SK-N-SH treated with all-trans-retinoic acid at 6 μM for 48 hours (cell line): ENCODE measurements at regions not wholly inside any gene's neighbourhood (a gene's known extent, or its start where the extent isn't known, plus 50 kb on each side); places are given as distances from the start of the nearest gene placed in this dataset.

ENCODE experiments used
- ATAC-seq: fragments of 200-7000 bp; cut with Tn5 transposase; 3 replicates; pipeline ENCODE4 v1.9.1; 2020; ENCODE audit warnings: mild to moderate bottlenecking, moderate library complexity
- ARNTL ChIP-seq: fragments of 450-650 bp; formaldehyde crosslinking; IDR thresholded peaks from 2 replicates; pipeline ENCODE4 v1.5.0; 2020; ENCODE audit warnings: low read depth, mild to moderate bottlenecking, moderate library complexity, borderline replicate concordance
- BACH2 ChIP-seq: fragments of 250-450 bp; sonication (Bioruptor Pico); IDR thresholded peaks from 2 replicates; pipeline ENCODE4 v1.9.0; 2021; ENCODE audit warnings: mild to moderate bottlenecking, borderline replicate concordance
- CREB5 ChIP-seq: fragments of 250-450 bp; sonication (Bioruptor Pico); IDR thresholded peaks from 2 replicates; pipeline ENCODE4 v1.5.1; 2020; ENCODE audit warnings: low read depth, mild to moderate bottlenecking, moderate library complexity
- CSDC2 ChIP-seq: fragments of 250-450 bp; sonication (Bioruptor Pico); IDR thresholded peaks from 2 replicates; pipeline ENCODE4 v1.5.0; 2020; ENCODE audit warnings: mild to moderate bottlenecking, moderate library complexity
- ESRRG ChIP-seq: fragments of 250-450 bp; sonication (Bioruptor Pico); IDR thresholded peaks from 2 replicates; pipeline ENCODE4 v1.6.1; 2021; ENCODE audit warnings: mild to moderate bottlenecking
- GLIS3 ChIP-seq: fragments of 250-450 bp; sonication (Bioruptor Pico); IDR thresholded peaks from 2 replicates; pipeline ENCODE4 v1.5.0; 2020; ENCODE audit warnings: mild to moderate bottlenecking, moderate library complexity
- ISL1 ChIP-seq: fragments of 250-450 bp; sonication (Bioruptor Pico); IDR thresholded peaks from 2 replicates; pipeline ENCODE4 v2.1.2; 2022; ENCODE audit warnings: mild to moderate bottlenecking, moderate library complexity
- OSR1 ChIP-seq: fragments of 250-450 bp; sonication (Bioruptor Pico); IDR thresholded peaks from 2 replicates; pipeline ENCODE4 v1.8.0; 2022; ENCODE audit warnings: moderate library complexity, mild to moderate bottlenecking, inconsistent platforms
- PPARA ChIP-seq: fragments of 250-450 bp; sonication (Bioruptor Pico); IDR thresholded peaks from 2 replicates; pipeline ENCODE4 v1.5.0; 2020; ENCODE audit warnings: mild to moderate bottlenecking, borderline replicate concordance
- SNAI2 ChIP-seq: fragments of 250-450 bp; sonication (Bioruptor Pico); IDR thresholded peaks from 2 replicates; pipeline ENCODE4 v1.5.0; 2020; ENCODE audit warnings: mild to moderate bottlenecking, moderate library complexity
- TCF4 ChIP-seq: fragments of 250-450 bp; sonication (Bioruptor Pico); IDR thresholded peaks from 2 replicates; pipeline ENCODE4 v1.8.0; 2021; ENCODE audit warnings: mild to moderate bottlenecking, moderate library complexity, borderline replicate concordance
- TOX ChIP-seq: fragments of 250-450 bp; sonication (Bioruptor Pico); IDR thresholded peaks from 2 replicates; pipeline ENCODE4 v1.8.0; 2021; ENCODE audit warnings: mild to moderate bottlenecking, moderate library complexity, borderline replicate concordance
- ZC3H10 ChIP-seq: fragments of 250-450 bp; sonication (Bioruptor Pico); IDR thresholded peaks from 2 replicates; pipeline ENCODE4 v1.5.1; 2021; ENCODE audit warnings: mild to moderate bottlenecking, moderate library complexity
- ZFP30 ChIP-seq: fragments of 450-650 bp; formaldehyde crosslinking; IDR thresholded peaks from 2 replicates; pipeline ENCODE4 v1.5.0; 2022; ENCODE audit warnings: mild to moderate bottlenecking, moderate library complexity
- ZNF565 ChIP-seq: fragments of 450-650 bp; formaldehyde crosslinking; conservative IDR thresholded peaks from 2 replicates; pipeline ENCODE4 v1.5.0; 2020; ENCODE audit warnings: low read depth, mild to moderate bottlenecking, moderate library complexity
- ZNF70 ChIP-seq: fragments of 450-650 bp; formaldehyde crosslinking; IDR thresholded peaks from 2 replicates; pipeline ENCODE4 v1.5.0; 2020; ENCODE audit warnings: mild to moderate bottlenecking, moderate library complexity
- ZNF8 ChIP-seq: fragments of 450-650 bp; formaldehyde crosslinking; IDR thresholded peaks from 2 replicates; pipeline ENCODE4 v1.5.0; 2020; ENCODE audit warnings: mild to moderate bottlenecking, moderate library complexity
- TF ChIP-seq, protein P1 (sequence below): fragments of 250-450 bp; sonication (Bioruptor Pico); IDR thresholded peaks from 2 replicates; pipeline ENCODE4 v1.5.0; 2020; ENCODE audit warnings: mild to moderate bottlenecking, moderate library complexity
- TF ChIP-seq, protein P2 (sequence below): fragments of 250-450 bp; sonication (Bioruptor Pico); IDR thresholded peaks from 2 replicates; pipeline ENCODE4 v1.5.1; 2021; ENCODE audit warnings: mild to moderate bottlenecking, moderate library complexity
- TF ChIP-seq, protein P3 (sequence below): fragments of 250-450 bp; sonication (Bioruptor Pico); IDR thresholded peaks from 2 replicates; pipeline ENCODE4 v1.8.0; 2020; ENCODE audit warnings: mild to moderate bottlenecking, moderate library complexity, borderline replicate concordance

- TF ChIP-seq ARNTL (CRISPR knock-in tag) (no peak), ZC3H10 (CRISPR knock-in tag) (no peak), ZNF70 (CRISPR knock-in tag) (no peak), PPARA (no peak), OSR1 (CRISPR knock-in tag) (no peak), SNAI2 (CRISPR knock-in tag) (no peak), CSDC2 (CRISPR knock-in tag) (no peak), ESRRG (no peak), GLIS3 (no peak), ISL1 (no peak), ZNF565 (CRISPR knock-in tag) (no peak), ZFP30 (CRISPR knock-in tag) (no peak), BACH2 (CRISPR knock-in tag) (no peak), CREB5 (no peak), TOX (CRISPR knock-in tag) (no peak), TCF4 (CRISPR knock-in tag) (no peak)
- TF ChIP-seq, protein P1, sequence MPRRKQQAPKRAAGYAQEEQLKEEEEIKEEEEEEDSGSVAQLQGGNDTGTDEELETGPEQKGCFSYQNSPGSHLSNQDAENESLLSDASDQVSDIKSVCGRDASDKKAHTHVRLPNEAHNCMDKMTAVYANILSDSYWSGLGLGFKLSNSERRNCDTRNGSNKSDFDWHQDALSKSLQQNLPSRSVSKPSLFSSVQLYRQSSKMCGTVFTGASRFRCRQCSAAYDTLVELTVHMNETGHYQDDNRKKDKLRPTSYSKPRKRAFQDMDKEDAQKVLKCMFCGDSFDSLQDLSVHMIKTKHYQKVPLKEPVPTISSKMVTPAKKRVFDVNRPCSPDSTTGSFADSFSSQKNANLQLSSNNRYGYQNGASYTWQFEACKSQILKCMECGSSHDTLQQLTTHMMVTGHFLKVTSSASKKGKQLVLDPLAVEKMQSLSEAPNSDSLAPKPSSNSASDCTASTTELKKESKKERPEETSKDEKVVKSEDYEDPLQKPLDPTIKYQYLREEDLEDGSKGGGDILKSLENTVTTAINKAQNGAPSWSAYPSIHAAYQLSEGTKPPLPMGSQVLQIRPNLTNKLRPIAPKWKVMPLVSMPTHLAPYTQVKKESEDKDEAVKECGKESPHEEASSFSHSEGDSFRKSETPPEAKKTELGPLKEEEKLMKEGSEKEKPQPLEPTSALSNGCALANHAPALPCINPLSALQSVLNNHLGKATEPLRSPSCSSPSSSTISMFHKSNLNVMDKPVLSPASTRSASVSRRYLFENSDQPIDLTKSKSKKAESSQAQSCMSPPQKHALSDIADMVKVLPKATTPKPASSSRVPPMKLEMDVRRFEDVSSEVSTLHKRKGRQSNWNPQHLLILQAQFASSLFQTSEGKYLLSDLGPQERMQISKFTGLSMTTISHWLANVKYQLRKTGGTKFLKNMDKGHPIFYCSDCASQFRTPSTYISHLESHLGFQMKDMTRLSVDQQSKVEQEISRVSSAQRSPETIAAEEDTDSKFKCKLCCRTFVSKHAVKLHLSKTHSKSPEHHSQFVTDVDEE = no peak
- TF ChIP-seq, protein P2, sequence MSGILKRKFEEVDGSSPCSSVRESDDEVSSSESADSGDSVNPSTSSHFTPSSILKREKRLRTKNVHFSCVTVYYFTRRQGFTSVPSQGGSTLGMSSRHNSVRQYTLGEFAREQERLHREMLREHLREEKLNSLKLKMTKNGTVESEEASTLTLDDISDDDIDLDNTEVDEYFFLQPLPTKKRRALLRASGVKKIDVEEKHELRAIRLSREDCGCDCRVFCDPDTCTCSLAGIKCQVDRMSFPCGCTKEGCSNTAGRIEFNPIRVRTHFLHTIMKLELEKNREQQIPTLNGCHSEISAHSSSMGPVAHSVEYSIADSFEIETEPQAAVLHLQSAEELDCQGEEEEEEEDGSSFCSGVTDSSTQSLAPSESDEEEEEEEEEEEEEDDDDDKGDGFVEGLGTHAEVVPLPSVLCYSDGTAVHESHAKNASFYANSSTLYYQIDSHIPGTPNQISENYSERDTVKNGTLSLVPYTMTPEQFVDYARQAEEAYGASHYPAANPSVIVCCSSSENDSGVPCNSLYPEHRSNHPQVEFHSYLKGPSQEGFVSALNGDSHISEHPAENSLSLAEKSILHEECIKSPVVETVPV (CRISPR knock-in tag) = no peak
- TF ChIP-seq, protein P3, sequence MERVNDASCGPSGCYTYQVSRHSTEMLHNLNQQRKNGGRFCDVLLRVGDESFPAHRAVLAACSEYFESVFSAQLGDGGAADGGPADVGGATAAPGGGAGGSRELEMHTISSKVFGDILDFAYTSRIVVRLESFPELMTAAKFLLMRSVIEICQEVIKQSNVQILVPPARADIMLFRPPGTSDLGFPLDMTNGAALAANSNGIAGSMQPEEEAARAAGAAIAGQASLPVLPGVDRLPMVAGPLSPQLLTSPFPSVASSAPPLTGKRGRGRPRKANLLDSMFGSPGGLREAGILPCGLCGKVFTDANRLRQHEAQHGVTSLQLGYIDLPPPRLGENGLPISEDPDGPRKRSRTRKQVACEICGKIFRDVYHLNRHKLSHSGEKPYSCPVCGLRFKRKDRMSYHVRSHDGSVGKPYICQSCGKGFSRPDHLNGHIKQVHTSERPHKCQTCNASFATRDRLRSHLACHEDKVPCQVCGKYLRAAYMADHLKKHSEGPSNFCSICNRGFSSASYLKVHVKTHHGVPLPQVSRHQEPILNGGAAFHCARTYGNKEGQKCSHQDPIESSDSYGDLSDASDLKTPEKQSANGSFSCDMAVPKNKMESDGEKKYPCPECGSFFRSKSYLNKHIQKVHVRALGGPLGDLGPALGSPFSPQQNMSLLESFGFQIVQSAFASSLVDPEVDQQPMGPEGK (CRISPR knock-in tag) = no peak
- no peak for ATAC-seq
Observed at GRCh38 chr10:129223363-129223762, 243.7 kb upstream of the MGMT start.

DNA sequence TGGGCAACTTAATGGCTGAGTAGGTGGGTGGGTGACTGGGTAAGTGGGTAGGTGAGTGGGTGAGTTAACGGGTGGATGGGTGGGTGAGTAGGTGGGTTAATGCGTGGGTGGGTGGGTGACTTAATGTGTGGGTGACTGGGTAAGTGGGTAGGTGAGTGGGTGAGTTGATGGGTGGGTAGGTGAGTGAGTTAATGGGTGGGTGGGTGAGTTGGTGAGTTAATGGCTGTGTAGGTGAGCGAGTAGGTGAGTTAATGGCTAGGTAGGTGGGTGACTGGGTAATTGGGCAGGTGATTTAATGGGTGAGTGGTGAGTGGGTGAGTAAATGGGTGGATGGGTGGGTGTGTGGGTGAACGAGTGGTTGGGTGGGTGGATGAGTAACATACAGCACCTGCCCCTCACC lies 243.0 kb upstream of the MGMT start:
- no peak for ATAC-seq
- TF ChIP-seq GLIS3 (no peak), ARNTL (CRISPR knock-in tag) (no peak), ESRRG (no peak), ZNF565 (CRISPR knock-in tag) (no peak), ZFP30 (CRISPR knock-in tag) (no peak), BACH2 (CRISPR knock-in tag) (no peak), ZNF8 (CRISPR knock-in tag) (no peak), TOX (CRISPR knock-in tag) (no peak), PPARA (no peak), OSR1 (CRISPR knock-in tag) (no peak), CSDC2 (CRISPR knock-in tag) (no peak)
- TF ChIP-seq, protein P1 = no peak

DNA sequence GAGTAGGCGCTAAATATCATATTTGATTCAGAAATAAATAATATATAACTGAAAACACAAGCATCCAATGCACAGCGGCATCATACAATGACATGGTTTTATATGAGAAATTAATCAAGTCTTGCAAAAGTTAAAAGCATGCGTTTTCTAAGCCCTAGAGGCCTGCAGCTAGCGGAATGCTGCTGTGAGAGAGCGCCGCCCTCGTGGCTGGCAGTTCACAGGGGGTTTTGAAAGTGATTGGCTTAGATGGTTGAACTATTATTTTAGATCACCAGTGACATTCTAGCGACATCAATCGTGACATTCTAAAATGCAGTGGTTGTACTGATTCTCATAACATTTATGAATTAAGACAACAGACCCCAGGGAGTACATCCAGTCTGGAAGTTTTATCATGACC lies 235.2 kb upstream of the MGMT start:
- TF ChIP-seq PPARA = no peak
- no peak for TF ChIP-seq GLIS3
- TF ChIP-seq TCF4 (CRISPR knock-in tag) = no peak
- ATAC-seq = no peak
